ENCODE measurements at regions not wholly inside any gene's neighbourhood (a gene's known extent, or its start where the extent isn't known, plus 50 kb on each side); places are given as distances from the start of the nearest gene placed in this dataset.

DNA sequence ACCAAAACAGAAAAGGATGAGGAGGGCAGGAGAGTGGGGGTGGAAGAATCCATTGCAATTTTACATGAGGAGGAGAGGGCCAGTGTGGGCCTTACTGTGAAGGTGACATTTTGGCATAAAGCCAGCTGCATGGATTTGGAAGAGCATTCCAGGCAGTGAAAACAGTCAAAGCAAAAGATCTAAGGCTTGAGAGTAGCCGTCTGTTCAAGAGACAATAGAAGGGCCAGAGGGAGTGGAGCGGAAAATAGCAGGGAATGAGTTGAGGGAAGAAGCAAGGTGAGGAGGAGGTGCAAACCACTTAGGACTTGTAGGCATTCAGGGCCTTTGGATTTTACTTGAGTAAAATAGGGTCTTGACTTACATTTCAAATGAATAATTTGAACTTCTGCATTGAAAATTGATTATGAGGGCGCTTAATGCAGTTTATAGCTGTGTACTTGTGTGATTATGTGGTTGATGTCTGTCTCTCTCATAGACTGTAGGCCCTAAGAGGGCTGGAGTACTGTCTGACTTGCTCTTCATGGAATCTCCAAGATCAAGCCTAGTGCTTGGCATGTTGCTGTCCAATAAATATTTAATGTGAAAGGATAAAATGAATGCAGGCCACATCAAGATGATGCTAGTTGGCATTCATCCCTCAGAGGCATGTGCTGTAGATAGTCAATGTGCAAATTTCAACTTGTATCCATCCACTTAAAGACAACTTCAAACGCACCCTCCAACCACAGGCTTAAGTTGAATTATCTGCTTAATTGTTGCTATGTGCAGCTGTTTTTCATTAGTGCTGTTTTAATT is 772.1 kb upstream of the RBFOX1 start:
- H3K9me3 ChIP-seq (ENCODE audit: low read length) = no peaks in the 10 kb centered on the region
- no peaks in the 10 kb centered on the region for H3K4me1 ChIP-seq (ENCODE audit: insufficient read depth, low read length)
- no peaks in the 10 kb centered on the region for H3K27me3 ChIP-seq (ENCODE audit: insufficient read depth, low read length, poor library complexity, severe bottlenecking)
- POLR2A ChIA-PET = no interaction called here
- no peaks in the 10 kb centered on the region for H3K27me3 Mint-ChIP-seq
- H3K4me3 ChIP-seq (ENCODE audit: low read length) = no peak overlapping the region
- H3K36me3 ChIP-seq (ENCODE audit: insufficient read depth, low read length) = no peaks in the 10 kb centered on the region
- no peak overlapping the region for H3K4me3 Mint-ChIP-seq
- DNase-seq = no peak
- no peak overlapping the region for H3K27ac ChIP-seq (ENCODE audit: low read depth, low read length)
- peaks cover 2 to 9% (median 7%) of the 10 kb centered on the region in 5 donors for H3K9me3 Mint-ChIP-seq
- CTCF ChIA-PET = no interaction called here
- no peaks in the 10 kb centered on the region for H3K36me3 Mint-ChIP-seq
- H3K27ac Mint-ChIP-seq = no peak overlapping the region
- H3K4me1 Mint-ChIP-seq = no peaks in the 10 kb centered on the region

GRCh38 chr16:6558661-6559060 is 774.0 kb upstream of the RBFOX1 start:
- H3K36me3 Mint-ChIP-seq = no peaks in the 10 kb centered on the region
- H3K27me3 ChIP-seq (ENCODE audit: insufficient read depth, low read length, poor library complexity, severe bottlenecking) = no peaks in the 10 kb centered on the region
- H3K9me3 Mint-ChIP-seq = peaks cover 4 to 10% (median 6%) of the 10 kb centered on the region in 5 donors
- POLR2A ChIA-PET = no interaction called here
- no peak overlapping the region for H3K4me3 ChIP-seq (ENCODE audit: low read length)
- no peaks in the 10 kb centered on the region for H3K36me3 ChIP-seq (ENCODE audit: insufficient read depth, low read length)
- no peak overlapping the region for H3K27ac Mint-ChIP-seq
- H3K4me3 Mint-ChIP-seq = no peak overlapping the region
- H3K4me1 Mint-ChIP-seq = no peaks in the 10 kb centered on the region
- no peak for DNase-seq
- H3K27me3 Mint-ChIP-seq = no peaks in the 10 kb centered on the region
- H3K4me1 ChIP-seq (ENCODE audit: insufficient read depth, low read length) = no peaks in the 10 kb centered on the region
- no peaks in the 10 kb centered on the region for H3K9me3 ChIP-seq (ENCODE audit: low read length)
- CTCF ChIA-PET = no interaction called here
- no peak overlapping the region for H3K27ac ChIP-seq (ENCODE audit: low read depth, low read length)

DNA sequence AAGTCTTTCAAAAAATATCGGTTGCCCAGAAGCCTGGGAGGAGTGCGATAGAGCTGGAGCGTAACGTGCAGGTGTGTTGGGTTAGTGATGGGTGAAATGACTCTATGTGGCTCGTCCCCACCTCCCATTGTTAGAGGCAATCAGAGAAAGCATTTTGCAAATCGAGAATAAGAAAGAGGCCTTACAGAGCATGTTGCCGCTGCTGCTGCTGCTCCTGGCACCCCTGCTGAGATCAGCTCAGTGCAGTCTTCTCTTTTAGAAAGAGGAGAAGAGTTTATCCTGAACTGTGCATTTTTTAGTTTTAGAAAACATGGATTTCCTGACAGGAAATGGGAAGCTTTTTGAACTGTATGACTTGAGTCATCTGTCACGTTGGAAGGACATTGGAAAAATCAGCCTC is 774.5 kb upstream of the RBFOX1 start:
- CTCF ChIA-PET = no interaction called here
- no peak overlapping the region for H3K4me3 Mint-ChIP-seq
- POLR2A ChIA-PET = no interaction called here
- Histone ChIP-seq H3K27ac (ENCODE audit: low read depth, low read length) (no peak overlapping the region), H3K27me3 (ENCODE audit: insufficient read depth, low read length, poor library complexity, severe bottlenecking) (no peaks in the 10 kb centered on the region), H3K9me3 (ENCODE audit: low read length) (no peaks in the 10 kb centered on the region), H3K4me3 (ENCODE audit: low read length) (no peak overlapping the region), H3K36me3 (ENCODE audit: insufficient read depth, low read length) (no peaks in the 10 kb centered on the region), H3K4me1 (ENCODE audit: insufficient read depth, low read length) (no peaks in the 10 kb centered on the region)
- H3K4me1 Mint-ChIP-seq = no peaks in the 10 kb centered on the region
- no peaks in the 10 kb centered on the region for H3K27me3 Mint-ChIP-seq
- no peaks in the 10 kb centered on the region for H3K36me3 Mint-ChIP-seq
- DNase-seq = no peak
- H3K9me3 Mint-ChIP-seq = peaks cover 4 to 13% (median 8%) of the 10 kb centered on the region in 5 donors
- H3K27ac Mint-ChIP-seq = no peak overlapping the region

DNA sequence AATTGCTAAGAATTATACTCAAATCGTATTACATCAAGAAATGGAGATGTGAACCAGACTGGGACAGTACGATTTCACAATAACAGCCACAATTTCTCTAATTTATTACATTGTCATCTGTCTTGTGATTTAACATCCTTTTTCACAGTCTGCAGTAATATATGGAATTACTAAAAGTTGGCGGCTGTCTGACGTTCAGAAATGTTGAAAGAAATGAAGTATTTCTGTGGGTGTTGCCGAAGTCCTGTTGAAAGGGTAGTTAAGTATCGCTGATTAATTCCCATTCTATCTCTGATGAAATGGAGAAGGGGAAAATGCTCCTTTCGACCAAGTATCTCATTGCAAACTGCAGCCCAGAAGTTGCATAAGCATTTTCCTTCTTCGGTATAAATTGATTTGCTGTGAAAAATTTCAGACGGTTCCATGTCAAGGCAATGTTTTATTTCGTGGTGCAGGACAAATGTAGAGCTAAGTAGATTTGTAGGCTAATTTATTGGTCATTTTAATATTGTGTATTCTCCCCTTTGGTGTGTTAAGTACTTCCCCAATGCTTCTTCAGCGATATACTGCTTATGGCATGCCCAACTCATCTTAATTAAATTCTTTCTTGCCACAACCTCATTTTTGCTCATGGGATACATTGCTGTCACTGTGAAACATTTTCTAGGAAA is 775.2 kb upstream of the RBFOX1 start:
- H3K4me1 Mint-ChIP-seq = no peaks in the 10 kb centered on the region
- POLR2A ChIA-PET = no interaction called here

DNA sequence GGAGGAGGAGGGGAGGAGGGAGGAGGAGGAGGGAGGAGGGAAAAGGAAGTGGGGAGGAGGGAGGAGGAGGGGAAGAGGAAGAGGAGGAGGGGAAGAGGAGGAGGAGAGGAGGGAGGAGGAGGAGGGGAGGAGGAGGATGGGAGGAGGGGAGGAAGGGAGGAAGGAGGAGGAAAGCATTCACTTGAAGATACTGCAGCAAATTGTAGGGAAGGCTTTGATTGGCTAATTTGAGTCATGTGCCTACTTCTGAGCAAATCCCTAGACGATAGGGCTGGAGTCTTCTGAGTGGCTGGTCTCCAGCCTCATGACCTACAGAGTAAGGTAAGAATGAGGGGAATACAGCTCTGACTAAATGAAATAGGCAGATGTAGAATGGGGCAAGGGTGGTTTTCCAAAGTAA is 783.2 kb upstream of the RBFOX1 start:
- DNase-seq = no peak
- Histone ChIP-seq H3K9me3 (ENCODE audit: low read length) (no peaks in the 10 kb centered on the region), H3K4me3 (ENCODE audit: low read length) (no peak overlapping the region), H3K27me3 (ENCODE audit: insufficient read depth, low read length, poor library complexity, severe bottlenecking) (no peaks in the 10 kb centered on the region), H3K27ac (ENCODE audit: low read depth, low read length) (no peak overlapping the region), H3K4me1 (ENCODE audit: insufficient read depth, low read length) (no peaks in the 10 kb centered on the region), H3K36me3 (ENCODE audit: insufficient read depth, low read length) (no peaks in the 10 kb centered on the region)
- Mint-ChIP-seq H3K4me1 (no peaks in the 10 kb centered on the region), H3K27me3 (no peaks in the 10 kb centered on the region), H3K9me3 (peaks cover 6 to 34% (median 21%) of the 10 kb centered on the region in 5 donors), H3K27ac (no peak overlapping the region), H3K4me3 (no peak overlapping the region), H3K36me3 (peaks cover 0 to 2% (median 0%) of the 10 kb centered on the region in 3 donors)
- CTCF ChIA-PET = no interaction called here
- POLR2A ChIA-PET = no interaction called here

More for the DNA sequence above, 775.2 kb upstream of the RBFOX1 start:
- H3K4me3 Mint-ChIP-seq = no peak overlapping the region
- H3K27ac Mint-ChIP-seq = no peak overlapping the region
- peaks cover 4 to 14% (median 10%) of the 10 kb centered on the region in 5 donors for H3K9me3 Mint-ChIP-seq
- H3K4me3 ChIP-seq (ENCODE audit: low read length) = no peak overlapping the region
- CTCF ChIA-PET = no interaction called here
- H3K27me3 Mint-ChIP-seq = no peaks in the 10 kb centered on the region
- no peaks in the 10 kb centered on the region for H3K9me3 ChIP-seq (ENCODE audit: low read length)
- no peaks in the 10 kb centered on the region for H3K4me1 ChIP-seq (ENCODE audit: insufficient read depth, low read length)
- no peak overlapping the region for H3K27ac ChIP-seq (ENCODE audit: low read depth, low read length)
- no peaks in the 10 kb centered on the region for H3K36me3 ChIP-seq (ENCODE audit: insufficient read depth, low read length)
- no peak for DNase-seq
- no peaks in the 10 kb centered on the region for H3K27me3 ChIP-seq (ENCODE audit: insufficient read depth, low read length, poor library complexity, severe bottlenecking)
- no peaks in the 10 kb centered on the region for H3K36me3 Mint-ChIP-seq

GRCh38 chr16:6548507-6548906 is 784.1 kb upstream of the RBFOX1 start:
- H3K27me3 Mint-ChIP-seq = peaks cover 0 to 1% of the 10 kb centered on the region in 2 donors
- H3K4me1 Mint-ChIP-seq = no peaks in the 10 kb centered on the region
- Histone ChIP-seq H3K36me3 (ENCODE audit: insufficient read depth, low read length) (no peaks in the 10 kb centered on the region), H3K27ac (ENCODE audit: low read depth, low read length) (no peak overlapping the region), H3K27me3 (ENCODE audit: insufficient read depth, low read length, poor library complexity, severe bottlenecking) (no peaks in the 10 kb centered on the region), H3K9me3 (ENCODE audit: low read length) (no peaks in the 10 kb centered on the region), H3K4me1 (ENCODE audit: insufficient read depth, low read length) (no peaks in the 10 kb centered on the region), H3K4me3 (ENCODE audit: low read length) (no peak overlapping the region)
- H3K36me3 Mint-ChIP-seq = peaks cover 0 to 2% (median 0%) of the 10 kb centered on the region in 3 donors
- no peak for DNase-seq
- CTCF ChIA-PET = no interaction called here
- H3K9me3 Mint-ChIP-seq = peaks cover 6 to 39% (median 20%) of the 10 kb centered on the region in 5 donors
- H3K4me3 Mint-ChIP-seq = no peak overlapping the region
- POLR2A ChIA-PET = no interaction called here
- no peak overlapping the region for H3K27ac Mint-ChIP-seq

GRCh38 chr16:6547131-6547530 is 785.5 kb upstream of the RBFOX1 start:
- no peak for DNase-seq
- Mint-ChIP-seq H3K27me3 (peaks cover 0 to 1% of the 10 kb centered on the region in 2 donors), H3K27ac (no peak overlapping the region), H3K4me1 (no peaks in the 10 kb centered on the region), H3K4me3 (no peak overlapping the region), H3K36me3 (peaks cover 0 to 2% (median 0%) of the 10 kb centered on the region in 3 donors), H3K9me3 (peaks cover 6 to 36% (median 20%) of the 10 kb centered on the region in 5 donors)
- Histone ChIP-seq H3K9me3 (ENCODE audit: low read length) (no peaks in the 10 kb centered on the region), H3K36me3 (ENCODE audit: insufficient read depth, low read length) (no peaks in the 10 kb centered on the region), H3K27me3 (ENCODE audit: insufficient read depth, low read length, poor library complexity, severe bottlenecking) (no peaks in the 10 kb centered on the region), H3K4me1 (ENCODE audit: insufficient read depth, low read length) (no peaks in the 10 kb centered on the region), H3K27ac (ENCODE audit: low read depth, low read length) (no peak overlapping the region), H3K4me3 (ENCODE audit: low read length) (no peak overlapping the region)
- POLR2A ChIA-PET = no interaction called here
- CTCF ChIA-PET = no interaction called here

- Mint-ChIP-seq H3K36me3 (peaks cover 0 to 2% (median 0%) of the 10 kb centered on the region in 3 donors), H3K4me1 (no peaks in the 10 kb centered on the region), H3K27me3 (peaks cover 0 to 1% of the 10 kb centered on the region in 2 donors), H3K4me3 (no peak overlapping the region), H3K27ac (no peak overlapping the region), H3K9me3 (peaks cover 5 to 33% (median 21%) of the 10 kb centered on the region in 5 donors)
- no peak for DNase-seq
- Histone ChIP-seq H3K36me3 (ENCODE audit: insufficient read depth, low read length) (no peaks in the 10 kb centered on the region), H3K9me3 (ENCODE audit: low read length) (no peaks in the 10 kb centered on the region), H3K4me3 (ENCODE audit: low read length) (no peak overlapping the region), H3K4me1 (ENCODE audit: insufficient read depth, low read length) (no peaks in the 10 kb centered on the region), H3K27ac (ENCODE audit: low read depth, low read length) (no peak overlapping the region), H3K27me3 (ENCODE audit: insufficient read depth, low read length, poor library complexity, severe bottlenecking) (no peaks in the 10 kb centered on the region)
- ChIA-PET CTCF (no interaction called here), POLR2A (no interaction called here)
Observed at GRCh38 chr16:6545329-6545728, 787.3 kb upstream of the RBFOX1 start.
